ENCODE measurements at regions not wholly inside any gene's neighbourhood (a gene's known extent, or its start where the extent isn't known, plus 50 kb on each side); places are given as distances from the start of the nearest gene placed in this dataset.

DNA sequence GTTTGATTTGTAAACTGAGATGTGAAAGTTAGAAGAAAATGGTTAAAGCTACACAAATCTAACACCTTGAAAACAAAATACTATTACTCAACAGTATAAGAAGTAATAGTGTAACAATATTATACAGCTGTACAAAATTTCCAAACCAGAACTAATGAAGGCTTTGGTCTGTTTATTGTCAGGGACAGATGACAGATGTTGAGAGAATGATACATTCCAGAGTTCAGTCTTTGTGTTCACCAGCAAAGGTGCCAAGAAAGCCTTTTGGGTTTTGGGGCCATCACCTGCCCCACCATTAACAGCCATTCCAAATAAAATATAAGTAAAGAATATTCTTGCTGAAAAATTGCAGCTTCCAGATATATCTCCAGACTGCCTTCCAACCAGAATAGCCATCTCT, 439.3 kb downstream of the PCDH20 start:
- ChIA-PET CTCF (no interaction called here), POLR2A (no interaction called here)
- no peak overlapping the region for H3K27ac Mint-ChIP-seq
- intact Hi-C loops (cut with micrococcal nuclease), result no loop called here
- ATAC-seq, result no peak
- H3K9me3 Mint-ChIP-seq, result peaks cover 11% of the 10 kb centered on the region
- TF ChIP-seq, protein P1, sequence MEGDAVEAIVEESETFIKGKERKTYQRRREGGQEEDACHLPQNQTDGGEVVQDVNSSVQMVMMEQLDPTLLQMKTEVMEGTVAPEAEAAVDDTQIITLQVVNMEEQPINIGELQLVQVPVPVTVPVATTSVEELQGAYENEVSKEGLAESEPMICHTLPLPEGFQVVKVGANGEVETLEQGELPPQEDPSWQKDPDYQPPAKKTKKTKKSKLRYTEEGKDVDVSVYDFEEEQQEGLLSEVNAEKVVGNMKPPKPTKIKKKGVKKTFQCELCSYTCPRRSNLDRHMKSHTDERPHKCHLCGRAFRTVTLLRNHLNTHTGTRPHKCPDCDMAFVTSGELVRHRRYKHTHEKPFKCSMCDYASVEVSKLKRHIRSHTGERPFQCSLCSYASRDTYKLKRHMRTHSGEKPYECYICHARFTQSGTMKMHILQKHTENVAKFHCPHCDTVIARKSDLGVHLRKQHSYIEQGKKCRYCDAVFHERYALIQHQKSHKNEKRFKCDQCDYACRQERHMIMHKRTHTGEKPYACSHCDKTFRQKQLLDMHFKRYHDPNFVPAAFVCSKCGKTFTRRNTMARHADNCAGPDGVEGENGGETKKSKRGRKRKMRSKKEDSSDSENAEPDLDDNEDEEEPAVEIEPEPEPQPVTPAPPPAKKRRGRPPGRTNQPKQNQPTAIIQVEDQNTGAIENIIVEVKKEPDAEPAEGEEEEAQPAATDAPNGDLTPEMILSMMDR (IDR thresholded peaks at IDR 0.05), result no peak
- DNase-seq, result no peak
- H3K4me1 Mint-ChIP-seq (ENCODE audit: low read depth), result no peaks in the 10 kb centered on the region
- H3K27me3 Mint-ChIP-seq, result no peaks in the 10 kb centered on the region
- H3K4me3 Mint-ChIP-seq, result no peak overlapping the region
- H3K36me3 Mint-ChIP-seq (ENCODE audit: low read depth), result no peaks in the 10 kb centered on the region

DNA sequence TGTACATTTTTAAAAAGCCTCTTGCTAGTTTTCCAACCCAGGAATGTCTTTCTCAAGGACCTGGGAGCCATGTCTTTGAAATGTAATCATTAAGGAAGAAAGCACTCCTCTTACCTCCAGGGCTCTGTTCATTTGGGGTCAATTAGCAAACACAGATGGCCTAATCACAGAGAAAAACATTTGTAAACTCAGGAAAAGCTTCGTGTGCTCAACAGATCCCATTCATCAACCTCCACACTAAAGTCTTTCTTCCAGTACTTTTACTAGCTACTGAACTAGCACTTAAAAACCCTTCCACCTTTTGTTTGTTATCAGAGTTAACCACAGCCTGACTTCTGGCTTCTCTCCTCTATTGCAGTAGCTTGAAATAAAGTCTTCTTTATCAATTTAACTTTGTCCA, 441.4 kb downstream of the PCDH20 start:
- DNase-seq (no peak), ATAC-seq (no peak)
- Mint-ChIP-seq H3K27me3 (no peaks in the 10 kb centered on the region), H3K4me1 (ENCODE audit: low read depth) (no peaks in the 10 kb centered on the region), H3K4me3 (no peak overlapping the region), H3K9me3 (peaks cover 10% of the 10 kb centered on the region), H3K36me3 (ENCODE audit: low read depth) (no peaks in the 10 kb centered on the region), H3K27ac (no peak overlapping the region)
- CTCF ChIA-PET, result no interaction called here
- TF ChIP-seq, protein P1 (IDR thresholded peaks at IDR 0.05), result no peak
- intact Hi-C loops (cut with micrococcal nuclease), result no loop called here
- POLR2A ChIA-PET, result no interaction called here

DNA sequence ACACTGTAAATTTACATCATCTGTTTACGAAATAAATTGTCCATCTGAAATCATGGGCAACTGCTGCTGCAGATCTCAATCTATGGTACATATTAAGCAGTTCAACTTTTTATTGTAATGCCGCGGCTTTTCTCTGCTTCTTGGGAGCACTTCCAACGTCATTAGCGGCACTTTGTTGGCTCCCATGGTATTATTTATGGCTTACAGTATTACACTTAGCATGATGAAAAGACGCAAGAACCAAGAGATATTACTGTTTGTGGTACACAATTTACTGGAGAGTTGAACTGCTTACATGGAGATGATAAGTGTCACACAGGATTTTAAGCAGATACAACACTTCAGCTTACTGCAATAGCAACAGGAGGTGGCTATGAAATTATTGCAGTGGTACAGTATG, 442.1 kb downstream of the PCDH20 start:
- TF ChIP-seq, protein P1 (IDR thresholded peaks at IDR 0.05), result no peak
- POLR2A ChIA-PET, result no interaction called here
- intact Hi-C loops (cut with micrococcal nuclease), result no loop called here
- CTCF ChIA-PET, result no interaction called here
- ATAC-seq (no peak), DNase-seq (no peak)
- Mint-ChIP-seq H3K4me3 (no peak overlapping the region), H3K27me3 (no peaks in the 10 kb centered on the region), H3K9me3 (peaks cover 10% of the 10 kb centered on the region), H3K36me3 (ENCODE audit: low read depth) (no peaks in the 10 kb centered on the region), H3K4me1 (ENCODE audit: low read depth) (no peaks in the 10 kb centered on the region), H3K27ac (no peak overlapping the region)

DNA sequence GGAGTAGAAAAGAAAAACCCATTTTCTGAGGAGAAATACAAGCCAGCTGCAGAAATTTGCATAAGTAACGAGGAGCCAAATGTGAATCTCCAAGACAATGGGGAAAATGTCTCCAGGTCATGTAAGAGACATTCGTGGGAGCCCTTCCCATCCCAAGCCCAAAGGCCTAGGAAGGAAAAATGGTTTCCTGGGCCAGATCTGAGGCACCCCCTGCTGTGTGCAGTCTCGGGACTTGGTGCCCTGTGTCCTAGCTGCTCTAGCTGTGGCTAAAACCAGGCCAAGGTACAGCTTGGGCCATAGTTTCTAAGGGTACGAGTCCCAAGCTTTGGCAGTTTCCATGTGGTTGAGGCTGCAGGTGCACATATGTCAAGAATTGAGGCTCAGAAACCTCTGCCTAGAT, 444.9 kb downstream of the PCDH20 start:
- H3K4me1 Mint-ChIP-seq (ENCODE audit: low read depth), result no peaks in the 10 kb centered on the region
- H3K27me3 Mint-ChIP-seq, result no peaks in the 10 kb centered on the region
- DNase-seq, result no peak
- H3K27ac Mint-ChIP-seq, result no peak overlapping the region
- no peaks in the 10 kb centered on the region for H3K36me3 Mint-ChIP-seq (ENCODE audit: low read depth)
- TF ChIP-seq, protein P1 (IDR thresholded peaks at IDR 0.05), result no peak
- ATAC-seq, result no peak
- peaks cover 7% of the 10 kb centered on the region for H3K9me3 Mint-ChIP-seq
- H3K4me3 Mint-ChIP-seq, result no peak overlapping the region
- intact Hi-C loops (cut with micrococcal nuclease), result no loop called here
- ChIA-PET CTCF (no interaction called here), POLR2A (no interaction called here)

DNA sequence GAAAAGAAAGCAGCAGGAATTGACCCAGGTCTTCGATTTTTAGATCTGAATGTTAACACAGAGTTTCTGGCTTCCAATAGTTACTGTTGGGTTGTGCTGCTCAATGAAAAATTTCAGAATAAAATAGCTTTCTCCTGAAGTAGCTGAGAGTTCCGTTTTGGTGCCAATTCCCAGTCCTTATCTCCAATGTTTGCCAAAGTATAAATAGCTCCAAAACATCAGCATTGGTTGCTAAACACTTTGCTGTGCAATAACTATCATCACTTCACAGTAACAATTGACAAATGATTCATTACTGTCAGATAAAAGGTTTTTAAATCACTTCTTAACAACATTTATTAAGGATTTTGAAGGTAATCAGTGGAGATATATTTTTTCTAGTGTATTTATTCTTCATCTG, 446.0 kb downstream of the PCDH20 start:
- Mint-ChIP-seq H3K4me3 (no peak overlapping the region), H3K27me3 (no peaks in the 10 kb centered on the region), H3K9me3 (peaks cover 3% of the 10 kb centered on the region), H3K4me1 (ENCODE audit: low read depth) (no peaks in the 10 kb centered on the region), H3K27ac (no peak overlapping the region), H3K36me3 (ENCODE audit: low read depth) (no peaks in the 10 kb centered on the region)
- TF ChIP-seq, protein P1 (IDR thresholded peaks at IDR 0.05), result no peak
- intact Hi-C loops (cut with micrococcal nuclease), result no loop called here
- no peak for ATAC-seq
- ChIA-PET CTCF (no interaction called here), POLR2A (no interaction called here)
- DNase-seq, result no peak
